GM19463 (cell line): ENCODE measurements at regions not wholly inside any gene's neighbourhood (a gene's known extent, or its start where the extent isn't known, plus 50 kb on each side); places are given as distances from the start of the nearest gene placed in this dataset.

Experiments
- ATAC-seq: cut with Tn5 transposase; IDR thresholded peaks from one replicate; pipeline ENCODE4 v1.9.1; 2021; ENCODE audit warnings: mild to moderate bottlenecking, moderate library complexity; ENCODE audit not compliant: unreplicated experiment

- no peak for ATAC-seq
Observed at GRCh38 chr7:41024126-41024525, 678.8 kb downstream of the INHBA start.

- no peak for ATAC-seq
Observed at GRCh38 chr7:41020056-41020455, 682.8 kb downstream of the INHBA start.

GRCh38 chr7:41013117-41013516 is 689.8 kb downstream of the INHBA start:
- no peak for ATAC-seq

- ATAC-seq = no peak
Observed at GRCh38 chr7:41012041-41012440, 690.8 kb downstream of the INHBA start.

GRCh38 chr7:41010967-41011366 is 691.9 kb downstream of the INHBA start:
- ATAC-seq = no peak

GRCh38 chr7:41010418-41010817 is 692.5 kb downstream of the INHBA start:
- no peak for ATAC-seq

GRCh38 chr7:41007811-41008210 is 695.1 kb downstream of the INHBA start:
- ATAC-seq = no peak

GRCh38 chr7:41007351-41007751 is 695.5 kb downstream of the INHBA start:
- no peak for ATAC-seq

- ATAC-seq = no peak
Observed at GRCh38 chr7:41006306-41006995, 696.4 kb downstream of the INHBA start.

- ATAC-seq = no peak
Observed at GRCh38 chr7:41005374-41005901, 697.5 kb downstream of the INHBA start.

- no peak for ATAC-seq
Observed at GRCh38 chr7:41003977-41004376, 698.9 kb downstream of the INHBA start.

- ATAC-seq = no peak
Observed at GRCh38 chr7:41003611-41003940, 699.3 kb downstream of the INHBA start.

- ATAC-seq = no peak
Observed at GRCh38 chr7:41002741-41003610, 699.9 kb downstream of the INHBA start.

- ATAC-seq = no peak
Observed at GRCh38 chr7:41000042-41000441, 702.8 kb downstream of the INHBA start.

GRCh38 chr7:40996233-40996677 is 706.6 kb downstream of the INHBA start:
- no peak for ATAC-seq

GRCh38 chr7:40990841-40991240 is 712.0 kb downstream of the INHBA start:
- ATAC-seq = no peak

- ATAC-seq = no peak
Observed at GRCh38 chr7:40987571-40987970, 715.3 kb downstream of the INHBA start.

- ATAC-seq = no peak
Observed at GRCh38 chr7:40986351-40986873, 716.5 kb downstream of the INHBA start.

GRCh38 chr7:40983111-40983510 is 719.8 kb downstream of the INHBA start:
- ATAC-seq = no peak

- no peak for ATAC-seq
Observed at GRCh38 chr7:40979296-40979695, 723.6 kb downstream of the INHBA start.

GRCh38 chr7:40978047-40978446 is 724.8 kb downstream of the INHBA start:
- ATAC-seq = no peak

GRCh38 chr7:40977533-40977932 is 725.4 kb downstream of the INHBA start:
- no peak for ATAC-seq
